Ovary (tissue), 7 donors: ENCODE measurements at regions not wholly inside any gene's neighbourhood (a gene's known extent, or its start where the extent isn't known, plus 50 kb on each side); places are given as distances from the start of the nearest gene placed in this dataset.

ENCODE experiments used
- DNase-seq, 5 donors: peaks; one replicate each; pipeline ENCODE4 v3.0.0-alpha.2; 2019 to 2020
- H3K27ac ChIP-seq, 2 donors: fragments of 200-600 bp; one replicate each; pipeline versions ENCODE4 v1.5.1 to v1.8.0; 2019 to 2022
- H3K27me3 ChIP-seq: fragments of 200-600 bp; one replicate; pipeline ENCODE4 v1.8.0; 2022
- H3K36me3 ChIP-seq: fragments of 200-600 bp; sonication (generic); one replicate; pipeline ENCODE4 v1.5.1; 2019
- H3K4me1 ChIP-seq: one replicate; pipeline ENCODE4 v1.8.1; 2013; ENCODE audit warnings: mild to moderate bottlenecking, moderate library complexity; ENCODE audit not compliant: insufficient read depth
- H3K4me3 ChIP-seq: fragments of 200-600 bp; sonication (generic); one replicate; pipeline ENCODE4 v1.5.1; 2017
- H3K9me3 ChIP-seq, 2 donors: fragments of 200-600 bp in 1 of 2; sonication (generic) in 1 of 2; one replicate each; pipeline versions ENCODE4 v1.5.1 to v1.8.1; 2013 to 2019; ENCODE audit warnings: mild to moderate bottlenecking in 1 of 2, moderate library complexity in 1 of 2
- EP300 ChIP-seq: sonication (generic); formaldehyde crosslinking; IDR thresholded peaks from one replicate; pipeline ENCODE4 v1.6.1; 2017; ENCODE audit warnings: antibody characterized with exemption
- POLR2A ChIP-seq: fragments of 450-650 bp; IDR thresholded peaks from one replicate; pipeline ENCODE4 v1.6.1; 2017; ENCODE audit warnings: antibody characterized with exemption, mild to moderate bottlenecking, moderate library complexity
- WGBS, 3 donors: extraction: QIAGEN DNeasy Blood & Tissue Kit in 1 of 3; methylation state at CpG; one replicate each; pipeline versions ENCODE4 v1.1.5 to v1.1.7; 2013 to 2017; 5-methylcytosine and 5-hydroxymethylcytosine counted together
- intact Hi-C, 4 donors: fragments of 100-400 bp; cut with DNase I; formaldehyde crosslinking; loops; one replicate each; pipeline versions ENCODE4 v1.11.0 to v1.15.1; 2022 to 2023
- TF ChIP-seq, protein P1 (sequence below), 3 donors: fragments of 450-650 bp in 2 of 3; fragments of 200-600 bp in 1 of 3; IDR thresholded peaks; one replicate each; pipeline versions ENCODE4 v1.5.1 to v1.8.0; 2016 to 2022; ENCODE audit warnings: antibody characterized with exemption in 3 of 3, mild to moderate bottlenecking in 1 of 3
- donor health status: DM: no; HTN: no; CAD: no; lungs with moderate emphysema.
- donor health status: DM: no; HTN: no; CAD: no.
- donor health status: Bipolar disorder and iron deficiency.
- donor health status: DM: no; HTN: no; CAD: no.
- donor health status: DM: yes; HTN: yes; CAD: no.

DNA sequence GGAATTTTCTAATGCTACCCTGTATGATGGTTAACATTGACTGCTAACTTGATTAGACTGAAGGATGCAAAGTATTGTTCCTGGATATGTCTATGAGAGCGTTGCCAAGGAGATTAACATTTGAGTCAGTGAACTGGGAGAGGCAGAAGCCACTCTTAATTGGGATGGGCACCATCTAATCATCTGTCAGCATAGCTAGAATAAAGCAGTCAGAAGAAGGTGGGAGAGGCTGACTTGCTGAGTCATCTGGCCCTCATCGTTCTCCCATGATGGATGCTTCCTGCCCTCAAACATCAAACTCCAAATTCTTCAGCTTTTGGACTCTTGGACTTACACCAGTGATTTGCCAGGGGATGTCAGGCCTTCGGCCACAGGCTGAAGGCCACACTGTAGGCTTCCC is 878.5 kb downstream of the PCDH7 start:
- DNase-seq, result no peak
- no peak overlapping the region for H3K4me3 ChIP-seq
- no peaks in the 10 kb centered on the region for H3K9me3 ChIP-seq
- WGBS, 3 donors, result 76 to 89% (median 87%) methylated on average over 3 of the region's 3 CpGs
- no peaks in the 10 kb centered on the region for H3K36me3 ChIP-seq
- TF ChIP-seq POLR2A (no peak), EP300 (no peak)
- TF ChIP-seq, protein P1, sequence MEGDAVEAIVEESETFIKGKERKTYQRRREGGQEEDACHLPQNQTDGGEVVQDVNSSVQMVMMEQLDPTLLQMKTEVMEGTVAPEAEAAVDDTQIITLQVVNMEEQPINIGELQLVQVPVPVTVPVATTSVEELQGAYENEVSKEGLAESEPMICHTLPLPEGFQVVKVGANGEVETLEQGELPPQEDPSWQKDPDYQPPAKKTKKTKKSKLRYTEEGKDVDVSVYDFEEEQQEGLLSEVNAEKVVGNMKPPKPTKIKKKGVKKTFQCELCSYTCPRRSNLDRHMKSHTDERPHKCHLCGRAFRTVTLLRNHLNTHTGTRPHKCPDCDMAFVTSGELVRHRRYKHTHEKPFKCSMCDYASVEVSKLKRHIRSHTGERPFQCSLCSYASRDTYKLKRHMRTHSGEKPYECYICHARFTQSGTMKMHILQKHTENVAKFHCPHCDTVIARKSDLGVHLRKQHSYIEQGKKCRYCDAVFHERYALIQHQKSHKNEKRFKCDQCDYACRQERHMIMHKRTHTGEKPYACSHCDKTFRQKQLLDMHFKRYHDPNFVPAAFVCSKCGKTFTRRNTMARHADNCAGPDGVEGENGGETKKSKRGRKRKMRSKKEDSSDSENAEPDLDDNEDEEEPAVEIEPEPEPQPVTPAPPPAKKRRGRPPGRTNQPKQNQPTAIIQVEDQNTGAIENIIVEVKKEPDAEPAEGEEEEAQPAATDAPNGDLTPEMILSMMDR (IDR thresholded peaks at IDR 0.05), result no peak
- intact Hi-C loops, result no loop called here
- no peaks in the 10 kb centered on the region for H3K27me3 ChIP-seq
- H3K27ac ChIP-seq, result no peak overlapping the region
- H3K4me1 ChIP-seq, result no peaks in the 10 kb centered on the region

- TF ChIP-seq POLR2A, result no peak
- TF ChIP-seq EP300, result no peak
- TF ChIP-seq, protein P1 (IDR thresholded peaks at IDR 0.05), result no peak
- intact Hi-C loops, result no loop called here
These were observed 881.6 kb downstream of the PCDH7 start for GRCh38 chr4:31601793-31602192.

DNA sequence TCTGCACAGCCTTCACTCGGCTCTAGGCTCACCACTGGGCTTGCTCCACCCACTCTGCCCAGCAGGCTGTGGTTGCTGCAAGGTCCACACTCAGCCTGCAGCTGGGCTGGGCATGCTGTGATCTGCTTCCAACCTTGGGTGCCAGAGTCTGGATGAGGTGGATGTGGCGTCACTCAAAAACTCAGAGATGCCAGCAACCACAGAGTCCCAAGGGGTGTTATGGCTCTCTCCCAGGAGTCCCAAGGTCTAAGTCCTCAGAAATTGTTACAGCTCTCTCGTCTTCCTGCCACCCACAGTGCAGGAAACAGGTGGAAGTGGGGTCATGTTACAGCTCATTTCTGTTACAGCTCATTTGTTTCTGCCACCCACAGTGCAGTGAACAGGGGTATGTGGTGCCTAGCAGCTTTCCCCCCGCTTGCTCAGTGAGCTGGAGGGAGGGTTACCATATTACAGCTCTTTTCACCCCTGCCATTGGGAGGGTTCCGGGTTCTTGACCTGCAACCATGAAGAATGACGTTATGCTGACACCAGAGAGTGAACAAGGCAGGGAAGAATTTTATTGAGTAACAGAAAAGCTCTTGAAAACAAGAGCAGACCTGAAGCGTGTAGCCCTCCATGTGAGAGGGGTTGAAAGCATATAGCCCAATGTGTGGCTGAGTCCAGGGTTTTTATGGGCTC is 893.9 kb downstream of the PCDH7 start:
- Histone ChIP-seq H3K4me3 (no peak overlapping the region), H3K27ac (no peak overlapping the region), H3K4me1 (no peaks in the 10 kb centered on the region), H3K9me3 (no peaks in the 10 kb centered on the region), H3K27me3 (no peaks in the 10 kb centered on the region), H3K36me3 (no peaks in the 10 kb centered on the region)
- no peak for TF ChIP-seq POLR2A
- intact Hi-C loops, result no loop called here
- 81 to 86% (median 85%) methylated on average over 7 of the region's 7 CpGs for WGBS, 3 donors
- DNase-seq, result no peak

More at GRCh38 chr4:31601793-31602192, 881.6 kb downstream of the PCDH7 start:
- no peaks in the 10 kb centered on the region for H3K4me1 ChIP-seq
- DNase-seq, result no peak
- H3K27ac ChIP-seq, result no peak overlapping the region
- no peaks in the 10 kb centered on the region for H3K36me3 ChIP-seq
- no peaks in the 10 kb centered on the region for H3K9me3 ChIP-seq
- no peak overlapping the region for H3K4me3 ChIP-seq
- H3K27me3 ChIP-seq, result no peaks in the 10 kb centered on the region

GRCh38 chr4:31617667-31618066 is 897.5 kb downstream of the PCDH7 start:
- H3K27me3 ChIP-seq, result no peaks in the 10 kb centered on the region
- H3K27ac ChIP-seq, result no peak overlapping the region
- no peak for DNase-seq
- 77 to 89% (median 87%) methylated on average over 1 of the region's 1 CpG for WGBS, 3 donors
- intact Hi-C loops, result no loop called here
- TF ChIP-seq POLR2A, result no peak
- TF ChIP-seq, protein P1 (IDR thresholded peaks at IDR 0.05), result no peak
- no peak for TF ChIP-seq EP300
- no peaks in the 10 kb centered on the region for H3K9me3 ChIP-seq
- H3K4me3 ChIP-seq, result no peak overlapping the region
- H3K4me1 ChIP-seq, result no peaks in the 10 kb centered on the region
- H3K36me3 ChIP-seq, result no peaks in the 10 kb centered on the region

DNA sequence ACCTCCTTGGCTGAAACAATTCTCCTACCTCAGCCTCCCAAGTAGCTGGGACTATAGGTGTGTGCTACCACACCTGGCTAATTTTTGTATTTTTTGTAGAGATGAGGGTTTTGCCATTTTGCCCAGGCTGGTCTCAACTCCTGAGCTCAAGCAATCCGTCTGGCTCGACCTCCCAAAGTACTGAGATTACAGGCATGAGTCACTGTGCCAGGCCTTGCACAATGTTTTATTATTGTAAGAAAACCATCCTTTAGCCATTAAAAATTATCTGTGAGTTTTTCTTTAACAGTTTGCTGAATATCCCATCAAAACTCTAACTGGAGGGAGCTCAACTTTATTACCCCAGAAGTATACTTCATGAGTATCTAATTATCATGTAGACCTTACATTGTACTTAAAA is 900.3 kb downstream of the PCDH7 start:
- Histone ChIP-seq H3K27me3 (no peaks in the 10 kb centered on the region), H3K36me3 (no peaks in the 10 kb centered on the region), H3K27ac (peak overlapping the region in 1 of 2 donors; percentile 2), H3K9me3 (no peaks in the 10 kb centered on the region), H3K4me1 (no peaks in the 10 kb centered on the region), H3K4me3 (no peak overlapping the region)
- intact Hi-C loops, result no loop called here
- TF ChIP-seq EP300 (no peak), POLR2A (no peak)
- TF ChIP-seq, protein P1 (IDR thresholded peaks at IDR 0.05), result no peak
- peak in 2 of 5 donors; percentile 30 to 33 for DNase-seq
- WGBS, 3 donors, result 13 to 24% (median 18%) methylated on average over 2 of the region's 2 CpGs
